ENCODE measurements at regions not wholly inside any gene's neighbourhood (a gene's known extent, or its start where the extent isn't known, plus 50 kb on each side); places are given as distances from the start of the nearest gene placed in this dataset.

DNA sequence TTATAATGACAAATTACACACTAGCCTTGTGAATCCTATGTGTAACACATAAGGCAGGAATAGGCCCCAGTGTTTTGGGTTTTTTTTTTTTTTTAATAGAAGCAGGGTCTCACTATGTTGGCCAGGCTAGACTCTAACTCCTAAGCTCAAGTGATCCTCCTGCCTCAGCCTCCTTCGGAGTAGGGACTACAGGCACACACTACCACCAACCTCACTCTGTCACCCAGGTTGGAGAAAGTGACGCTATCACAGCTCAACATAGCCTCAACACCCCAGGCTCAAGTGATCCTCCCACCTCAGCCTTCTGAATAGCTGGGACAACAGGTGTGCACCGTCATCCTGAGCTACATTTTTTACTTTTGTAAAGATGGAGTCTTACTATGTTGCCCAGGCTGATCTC lies 205.8 kb upstream of the RREB1 start:
- Histone ChIP-seq H3K36me3 (ENCODE audit: control insufficient read depth in 2 of 2, extremely low read depth in 1 of 2, insufficient read depth in 2 of 2, low read length in 2 of 2) (no peaks in the 10 kb centered on the region), H3K9ac (replicated peaks; ENCODE audit: extremely low read depth, insufficient read depth, low read length) (no peak overlapping the region), H2AFZ (ENCODE audit: low read depth, low read length) (no peak overlapping the region), H3K79me2 (ENCODE audit: control insufficient read depth, insufficient read depth, low read length) (no peaks in the 10 kb centered on the region), H4K20me1 (replicated peaks; ENCODE audit: control insufficient read depth, extremely low read depth, insufficient read depth, low read length) (no peaks in the 10 kb centered on the region), H3K4me2 (ENCODE audit: insufficient read depth, low read length) (no peak overlapping the region), H3K9me3 (replicated peaks; ENCODE audit: control insufficient read depth, insufficient read depth, low read length) (no peaks in the 10 kb centered on the region), H3K9me1 (replicated peaks; ENCODE audit: control insufficient read depth, extremely low read depth, insufficient read depth, low read length) (no peaks in the 10 kb centered on the region), H3K4me1 (ENCODE audit: control insufficient read depth, extremely low read depth, insufficient read depth, low read length) (no peaks in the 10 kb centered on the region), H3K27me3 (ENCODE audit: control insufficient read depth in 2 of 2, insufficient read depth in 2 of 2, low read length in 2 of 2) (peaks cover 0 to 6% of the 10 kb centered on the region in 2 experiments), H3K4me3 (replicated peaks in 1 of 3; ENCODE audit: insufficient read depth in 1 of 3, low read depth in 1 of 3, low read length in 3 of 3) (no peak overlapping the region), H3K27ac (ENCODE audit: insufficient read depth, low read depth, low read length) (no peak overlapping the region)
- intact Hi-C loops (cut with micrococcal nuclease) (no loop called here), dilution Hi-C loops (cut with MboI; ENCODE audit: extremely low pct_ligation_motif_present, low sequenced_read_pairs) (no loop called here)
- ChIA-PET POLR2A (no interaction called here), CTCF (interaction anchor here (1.1 kb wide), 1 partner anchor 9 kb away, joined by 3 read pairs; no protein-coding TSS in a partner anchor)
- TF ChIP-seq POLR2A (IDR thresholded peaks at IDR 0.05; ENCODE audit: low read depth, low read length) (no peak), FOS (IDR thresholded peaks at IDR 0.05; ENCODE audit: borderline replicate concordance, insufficient read depth, low read length) (no peak), POLR2AphosphoS5 (IDR thresholded peaks at IDR 0.05; ENCODE audit: insufficient read depth, low read depth, low read length) (no peak)
- FAIRE-seq (no peak), DNase-seq (ENCODE audit: low read depth, low spot score) (no peak)
- BruUV-seq (replicated peaks): no TSS peak

DNA sequence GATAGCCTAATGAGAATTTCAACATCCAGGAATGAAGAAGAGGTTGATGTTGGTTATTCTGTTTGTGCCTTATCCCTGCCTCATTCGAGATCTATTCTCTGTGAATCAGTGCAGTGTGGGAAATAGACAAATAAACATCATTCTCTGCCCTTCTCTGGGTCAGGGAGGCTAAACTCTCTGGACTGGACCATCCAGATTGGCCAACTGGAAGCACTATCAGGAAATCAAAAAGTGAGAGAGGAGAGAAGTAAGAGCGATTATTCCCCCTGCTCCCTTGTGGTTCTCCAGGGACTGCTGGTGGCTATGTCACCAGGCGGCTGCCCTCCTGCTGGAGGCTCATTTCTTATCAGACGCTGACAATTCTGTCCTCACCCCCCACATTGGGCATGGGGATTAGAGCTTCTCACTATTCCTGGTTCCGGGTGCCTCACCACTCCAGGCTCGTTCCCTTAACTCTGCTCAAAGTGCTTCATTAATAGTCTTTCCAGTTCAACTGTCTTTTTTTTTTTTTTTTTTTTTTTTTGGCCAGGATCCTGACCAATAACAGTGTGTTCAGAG lies 201.7 kb upstream of the RREB1 start:
- Histone ChIP-seq H3K27ac (ENCODE audit: insufficient read depth, low read depth, low read length) (no peak overlapping the region), H3K36me3 (ENCODE audit: control insufficient read depth in 2 of 2, extremely low read depth in 1 of 2, insufficient read depth in 2 of 2, low read length in 2 of 2) (no peaks in the 10 kb centered on the region), H3K4me2 (ENCODE audit: insufficient read depth, low read length) (no peak overlapping the region), H3K9me1 (replicated peaks; ENCODE audit: control insufficient read depth, extremely low read depth, insufficient read depth, low read length) (no peaks in the 10 kb centered on the region), H2AFZ (ENCODE audit: low read depth, low read length) (no peak overlapping the region), H3K9ac (replicated peaks; ENCODE audit: extremely low read depth, insufficient read depth, low read length) (no peak overlapping the region), H3K27me3 (ENCODE audit: control insufficient read depth in 2 of 2, insufficient read depth in 2 of 2, low read length in 2 of 2) (peaks cover 0 to 1% of the 10 kb centered on the region in 2 experiments), H4K20me1 (replicated peaks; ENCODE audit: control insufficient read depth, extremely low read depth, insufficient read depth, low read length) (no peaks in the 10 kb centered on the region), H3K4me3 (replicated peaks in 1 of 3; ENCODE audit: insufficient read depth in 1 of 3, low read depth in 1 of 3, low read length in 3 of 3) (no peak overlapping the region), H3K9me3 (replicated peaks; ENCODE audit: control insufficient read depth, insufficient read depth, low read length) (no peaks in the 10 kb centered on the region), H3K4me1 (ENCODE audit: control insufficient read depth, extremely low read depth, insufficient read depth, low read length) (no peaks in the 10 kb centered on the region), H3K79me2 (ENCODE audit: control insufficient read depth, insufficient read depth, low read length) (no peaks in the 10 kb centered on the region)
- FAIRE-seq (no peak), DNase-seq (ENCODE audit: low read depth, low spot score) (no peak)
- POLR2A ChIA-PET: no interaction called here
- CTCF ChIA-PET: no interaction called here
- BruUV-seq (replicated peaks): no TSS peak
- intact Hi-C loops (cut with micrococcal nuclease) (no loop called here), dilution Hi-C loops (cut with MboI; ENCODE audit: extremely low pct_ligation_motif_present, low sequenced_read_pairs) (no loop called here)
- no peak for TF ChIP-seq POLR2AphosphoS5 (IDR thresholded peaks at IDR 0.05; ENCODE audit: insufficient read depth, low read depth, low read length)
- TF ChIP-seq, protein P1, sequence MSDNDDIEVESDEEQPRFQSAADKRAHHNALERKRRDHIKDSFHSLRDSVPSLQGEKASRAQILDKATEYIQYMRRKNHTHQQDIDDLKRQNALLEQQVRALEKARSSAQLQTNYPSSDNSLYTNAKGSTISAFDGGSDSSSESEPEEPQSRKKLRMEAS (IDR thresholded peaks at IDR 0.05; ENCODE audit: insufficient read depth, insufficient read length): no peak
- TF ChIP-seq EZH2 (IDR thresholded peaks at IDR 0.05; ENCODE audit: borderline replicate concordance, low read depth, low read length, severe bottlenecking): no peak
- no peak for TF ChIP-seq MYC (IDR thresholded peaks at IDR 0.05; ENCODE audit: low read depth, low read length)
- no peak for TF ChIP-seq JUN (IDR thresholded peaks at IDR 0.05; ENCODE audit: borderline replicate concordance, insufficient read depth, insufficient read length, low read depth)
- TF ChIP-seq POLR2A (IDR thresholded peaks at IDR 0.05; ENCODE audit: low read depth, low read length): no peak
- TF ChIP-seq, protein P2, sequence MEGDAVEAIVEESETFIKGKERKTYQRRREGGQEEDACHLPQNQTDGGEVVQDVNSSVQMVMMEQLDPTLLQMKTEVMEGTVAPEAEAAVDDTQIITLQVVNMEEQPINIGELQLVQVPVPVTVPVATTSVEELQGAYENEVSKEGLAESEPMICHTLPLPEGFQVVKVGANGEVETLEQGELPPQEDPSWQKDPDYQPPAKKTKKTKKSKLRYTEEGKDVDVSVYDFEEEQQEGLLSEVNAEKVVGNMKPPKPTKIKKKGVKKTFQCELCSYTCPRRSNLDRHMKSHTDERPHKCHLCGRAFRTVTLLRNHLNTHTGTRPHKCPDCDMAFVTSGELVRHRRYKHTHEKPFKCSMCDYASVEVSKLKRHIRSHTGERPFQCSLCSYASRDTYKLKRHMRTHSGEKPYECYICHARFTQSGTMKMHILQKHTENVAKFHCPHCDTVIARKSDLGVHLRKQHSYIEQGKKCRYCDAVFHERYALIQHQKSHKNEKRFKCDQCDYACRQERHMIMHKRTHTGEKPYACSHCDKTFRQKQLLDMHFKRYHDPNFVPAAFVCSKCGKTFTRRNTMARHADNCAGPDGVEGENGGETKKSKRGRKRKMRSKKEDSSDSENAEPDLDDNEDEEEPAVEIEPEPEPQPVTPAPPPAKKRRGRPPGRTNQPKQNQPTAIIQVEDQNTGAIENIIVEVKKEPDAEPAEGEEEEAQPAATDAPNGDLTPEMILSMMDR (IDR thresholded peaks at IDR 0.05; ENCODE audit: extremely low read depth in 1 of 2, insufficient read depth in 1 of 2, low read depth in 1 of 2, low read length in 2 of 2): no peak
- no peak for TF ChIP-seq FOS (IDR thresholded peaks at IDR 0.05; ENCODE audit: borderline replicate concordance, insufficient read depth, low read length)
- no peak for TF ChIP-seq GATA2 (IDR thresholded peaks at IDR 0.05; ENCODE audit: insufficient read depth, insufficient read length, low read depth, low read length)
